HEK293 (cell line): ENCODE measurements at regions not wholly inside any gene's neighbourhood (a gene's known extent, or its start where the extent isn't known, plus 50 kb on each side); places are given as distances from the start of the nearest gene placed in this dataset.

Source experiments
- CTCF ChIA-PET: fragments of 350-600 bp; formaldehyde crosslinking; extraction: SDS; loops from one replicate; lab custom pipeline; 2021; ENCODE audit warnings: antibody characterized with exemption; lab: Yijun Ruan, JAX
- POLR2A ChIA-PET: fragments of 300-600 bp; formaldehyde crosslinking; extraction: SDS; loops from one replicate; lab custom pipeline; 2020; ENCODE audit warnings: antibody characterized with exemption, inconsistent platforms; lab: Yijun Ruan, JAX
- H3K27ac ChIP-seq: fragments of 200-500 bp; sonication (Bioruptor generic); 2 replicates; pipeline ENCODE4 v1.5.1; 2014; ENCODE audit warnings: low read depth, low read length, control low read depth, inconsistent platforms; ENCODE audit errors: extremely low read depth
- H3K36me3 ChIP-seq, 2 experiments: fragments of 200-500 bp in 1 of 2; sonication (Bioruptor generic) in 1 of 2; 1 replicate in 1 of 2; 2 replicates in 1 of 2; pipeline ENCODE4 v1.5.1; 2014 to 2017; ENCODE audit warnings: inconsistent platforms in 2 of 2, low read length in 2 of 2; ENCODE audit not compliant: control insufficient read depth in 2 of 2, insufficient read depth in 1 of 2
- H3K4me1 ChIP-seq: fragments of 200-500 bp; sonication (Bioruptor generic); 2 replicates; pipeline ENCODE4 v1.5.1; 2014; ENCODE audit warnings: mild to moderate bottlenecking, low read length, inconsistent platforms; ENCODE audit not compliant: control insufficient read depth, insufficient read depth
- H3K4me3 ChIP-seq: 2 replicates; pipeline ENCODE4 v1.5.1; 2011; ENCODE audit warnings: low read depth, mild to moderate bottlenecking, control low read depth, low read length, moderate library complexity
- H3K9me3 ChIP-seq: fragments of 200-500 bp; sonication (Bioruptor generic); 2 replicates; pipeline ENCODE4 v1.5.1; 2014; ENCODE audit warnings: low read depth, low read length, inconsistent platforms; ENCODE audit not compliant: control insufficient read depth, insufficient read depth
- BCL11B ChIP-seq: fragments of 450-650 bp; formaldehyde crosslinking; IDR thresholded peaks from 2 replicates; pipeline ENCODE4 v1.5.1; 2016; ENCODE audit warnings: low read depth, missing biosample characterization, missing genetic modification characterization
- GLIS1 ChIP-seq: fragments of 450-650 bp; formaldehyde crosslinking; IDR thresholded peaks from 2 replicates; pipeline ENCODE4 v1.5.1; 2016; ENCODE audit warnings: missing biosample characterization, missing genetic modification characterization
- HOXC10 ChIP-seq: sonication (generic); formaldehyde crosslinking; IDR thresholded peaks from 2 replicates; pipeline ENCODE4 v1.8.1; 2023; ENCODE audit warnings: mild to moderate bottlenecking, missing genetic modification reagents
- KLF8 ChIP-seq: fragments of 450-650 bp; formaldehyde crosslinking; IDR thresholded peaks from 2 replicates; pipeline ENCODE4 v1.5.1; 2016; ENCODE audit warnings: missing biosample characterization, missing genetic modification characterization
- KLF9 ChIP-seq: fragments of 450-650 bp; formaldehyde crosslinking; IDR thresholded peaks from 2 replicates; pipeline ENCODE4 v1.5.1; 2016; ENCODE audit warnings: missing biosample characterization, missing genetic modification characterization, low read depth
- REPIN1 ChIP-seq: fragments of 450-650 bp; formaldehyde crosslinking; IDR thresholded peaks from 2 replicates; pipeline ENCODE4 v1.5.1; 2017; ENCODE audit warnings: missing biosample characterization, missing genetic modification characterization, low read depth
- SALL2 ChIP-seq: fragments of 450-650 bp; formaldehyde crosslinking; IDR thresholded peaks from 2 replicates; pipeline ENCODE4 v1.5.0; 2017; ENCODE audit warnings: missing biosample characterization, mild to moderate bottlenecking, missing genetic modification characterization, borderline replicate concordance
- TCF7L2 ChIP-seq: IDR thresholded peaks from 2 replicates; pipeline ENCODE4 v1.6.1; 2011; ENCODE audit warnings: low read depth, mild to moderate bottlenecking, inconsistent platforms, low read length, moderate library complexity, borderline replicate concordance
- ZNF140 ChIP-seq: fragments of 450-650 bp; formaldehyde crosslinking; IDR thresholded peaks from 2 replicates; pipeline ENCODE4 v1.5.1; 2016; ENCODE audit warnings: missing biosample characterization, missing genetic modification characterization
- ZNF157 ChIP-seq: fragments of 450-650 bp; formaldehyde crosslinking; IDR thresholded peaks from 2 replicates; pipeline ENCODE4 v1.5.1; 2016; ENCODE audit warnings: missing biosample characterization, missing genetic modification characterization
- ZNF2 ChIP-seq: fragments of 450-650 bp; formaldehyde crosslinking; IDR thresholded peaks from 2 replicates; pipeline ENCODE4 v1.5.1; 2016; ENCODE audit warnings: missing biosample characterization, missing genetic modification characterization
- ZNF221 ChIP-seq: fragments of 450-650 bp; formaldehyde crosslinking; IDR thresholded peaks from 2 replicates; pipeline ENCODE4 v1.5.1; 2017; ENCODE audit warnings: missing biosample characterization, missing genetic modification characterization, borderline replicate concordance
- ZNF223 ChIP-seq: fragments of 450-650 bp; formaldehyde crosslinking; IDR thresholded peaks from 2 replicates; pipeline ENCODE4 v1.5.1; 2016; ENCODE audit warnings: missing biosample characterization, missing genetic modification characterization
- ZNF274 ChIP-seq, 2 experiments: fragments of 200-500 bp in 1 of 2; fragments of 450-650 bp in 1 of 2; sonication (Bioruptor generic) in 1 of 2; formaldehyde crosslinking in 1 of 2; IDR thresholded peaks; 2 replicates each; pipeline versions ENCODE4 v1.5.1 to v1.6.1; 2014 to 2016; ENCODE audit warnings: borderline replicate concordance in 1 of 2, inconsistent platforms in 1 of 2, low read length in 1 of 2, missing biosample characterization in 1 of 2, missing genetic modification characterization in 1 of 2
- ZNF292 ChIP-seq: fragments of 450-650 bp; formaldehyde crosslinking; IDR thresholded peaks from 2 replicates; pipeline ENCODE4 v1.5.1; 2016; ENCODE audit warnings: low read depth, missing biosample characterization, missing genetic modification characterization, borderline replicate concordance
- ZNF324 ChIP-seq: fragments of 450-650 bp; formaldehyde crosslinking; IDR thresholded peaks from 2 replicates; pipeline ENCODE4 v1.5.1; 2016; ENCODE audit warnings: missing biosample characterization, missing genetic modification characterization
- ZNF391 ChIP-seq: fragments of 450-650 bp; formaldehyde crosslinking; IDR thresholded peaks from 2 replicates; pipeline ENCODE4 v1.5.1; 2016; ENCODE audit warnings: low read depth, missing biosample characterization, missing genetic modification characterization, borderline replicate concordance
- ZNF394 ChIP-seq: fragments of 450-650 bp; formaldehyde crosslinking; IDR thresholded peaks from 2 replicates; pipeline ENCODE4 v1.5.1; 2016; ENCODE audit warnings: missing biosample characterization, missing genetic modification characterization, mild to moderate bottlenecking, moderate library complexity, borderline replicate concordance
- ZNF501 ChIP-seq: fragments of 450-650 bp; formaldehyde crosslinking; IDR thresholded peaks from 2 replicates; pipeline ENCODE4 v1.5.1; 2016; ENCODE audit warnings: missing biosample characterization, missing genetic modification characterization
- ZNF510 ChIP-seq: fragments of 450-650 bp; formaldehyde crosslinking; IDR thresholded peaks from 2 replicates; pipeline ENCODE4 v1.5.1; 2018; ENCODE audit warnings: mild to moderate bottlenecking, missing genetic modification characterization, missing biosample characterization; ENCODE audit not compliant: insufficient replicate concordance
- ZNF645 ChIP-seq: fragments of 450-650 bp; formaldehyde crosslinking; IDR thresholded peaks from 2 replicates; pipeline ENCODE4; 2016; ENCODE audit warnings: missing biosample characterization, missing genetic modification characterization
- ZNF692 ChIP-seq: fragments of 450-650 bp; formaldehyde crosslinking; IDR thresholded peaks from 2 replicates; pipeline ENCODE4 v1.5.1; 2016; ENCODE audit warnings: missing biosample characterization, missing genetic modification characterization
- TF ChIP-seq, protein P1 (sequence below): fragments of 450-650 bp; formaldehyde crosslinking; IDR thresholded peaks from 2 replicates; pipeline ENCODE4 v1.5.1; 2017; ENCODE audit warnings: missing biosample characterization, missing genetic modification characterization
- TF ChIP-seq, protein P2 (sequence below): fragments of 450-650 bp; formaldehyde crosslinking; IDR thresholded peaks from 2 replicates; pipeline ENCODE4 v1.5.1; 2017; ENCODE audit warnings: missing biosample characterization, missing genetic modification characterization
- TF ChIP-seq, protein P3 (sequence below): fragments of 450-650 bp; formaldehyde crosslinking; IDR thresholded peaks from 2 replicates; pipeline ENCODE4 v1.5.1; 2017; ENCODE audit warnings: missing biosample characterization, missing genetic modification characterization

GRCh38 chr5:63022403-63022802, 443.8 kb downstream of the LRRC70 start:
- POLR2A ChIA-PET = no interaction called here
- Histone ChIP-seq H3K4me3 (no peak overlapping the region), H3K36me3 (no peaks in the 10 kb centered on the region), H3K9me3 (no peaks in the 10 kb centered on the region), H3K4me1 (no peaks in the 10 kb centered on the region), H3K27ac (no peak overlapping the region)
- TF ChIP-seq ZNF510 (tag by site-specific recombination) (no peak), KLF8 (tag by site-specific recombination) (no peak), ZNF274 (IDR thresholded peaks at IDR 0.05; ENCODE audit: low read length) (no peak), ZNF274 (tag by site-specific recombination; IDR thresholded peaks at IDR 0.05; ENCODE audit: borderline replicate concordance) (no peak), GLIS1 (tag by site-specific recombination) (no peak), ZNF223 (tag by site-specific recombination) (no peak)
- TF ChIP-seq, protein P1, sequence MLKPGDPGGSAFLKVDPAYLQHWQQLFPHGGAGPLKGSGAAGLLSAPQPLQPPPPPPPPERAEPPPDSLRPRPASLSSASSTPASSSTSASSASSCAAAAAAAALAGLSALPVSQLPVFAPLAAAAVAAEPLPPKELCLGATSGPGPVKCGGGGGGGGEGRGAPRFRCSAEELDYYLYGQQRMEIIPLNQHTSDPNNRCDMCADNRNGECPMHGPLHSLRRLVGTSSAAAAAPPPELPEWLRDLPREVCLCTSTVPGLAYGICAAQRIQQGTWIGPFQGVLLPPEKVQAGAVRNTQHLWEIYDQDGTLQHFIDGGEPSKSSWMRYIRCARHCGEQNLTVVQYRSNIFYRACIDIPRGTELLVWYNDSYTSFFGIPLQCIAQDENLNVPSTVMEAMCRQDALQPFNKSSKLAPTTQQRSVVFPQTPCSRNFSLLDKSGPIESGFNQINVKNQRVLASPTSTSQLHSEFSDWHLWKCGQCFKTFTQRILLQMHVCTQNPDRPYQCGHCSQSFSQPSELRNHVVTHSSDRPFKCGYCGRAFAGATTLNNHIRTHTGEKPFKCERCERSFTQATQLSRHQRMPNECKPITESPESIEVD (tag by site-specific recombination) = no peak
- CTCF ChIA-PET = interaction anchor here (0.6 kb wide), 1 partner anchor 941 kb away, joined by 3 read pairs; no protein-coding TSS in a partner anchor

- Histone ChIP-seq H3K4me1 (no peaks in the 10 kb centered on the region), H3K9me3 (no peaks in the 10 kb centered on the region), H3K27ac (no peak overlapping the region), H3K36me3 (no peaks in the 10 kb centered on the region), H3K4me3 (no peak overlapping the region)
- no peak for TF ChIP-seq ZNF692 (tag by site-specific recombination)
- no peak for TF ChIP-seq ZNF645 (tag by site-specific recombination)
- no peak for TF ChIP-seq BCL11B (tag by site-specific recombination)
- no peak for TF ChIP-seq HOXC10 (CRISPR knock-in tag)
- TF ChIP-seq TCF7L2 = no peak
- TF ChIP-seq ZNF292 (tag by site-specific recombination) = no peak
- no peak for TF ChIP-seq ZNF140
- TF ChIP-seq ZNF221 (tag by site-specific recombination) = no peak
- TF ChIP-seq ZNF501 (tag by site-specific recombination) = no peak
- TF ChIP-seq ZNF394 = no peak
- TF ChIP-seq REPIN1 (tag by site-specific recombination) = no peak
- no peak for TF ChIP-seq SALL2 (tag by site-specific recombination)
- TF ChIP-seq ZNF324 (tag by site-specific recombination) = no peak
- no peak for TF ChIP-seq ZNF2 (tag by site-specific recombination)
- TF ChIP-seq KLF9 = no peak
- TF ChIP-seq ZNF274 (IDR thresholded peaks at IDR 0.05; ENCODE audit: low read length) = no peak
- TF ChIP-seq ZNF274 (tag by site-specific recombination; IDR thresholded peaks at IDR 0.05; ENCODE audit: borderline replicate concordance) = no peak
- TF ChIP-seq, protein P2, sequence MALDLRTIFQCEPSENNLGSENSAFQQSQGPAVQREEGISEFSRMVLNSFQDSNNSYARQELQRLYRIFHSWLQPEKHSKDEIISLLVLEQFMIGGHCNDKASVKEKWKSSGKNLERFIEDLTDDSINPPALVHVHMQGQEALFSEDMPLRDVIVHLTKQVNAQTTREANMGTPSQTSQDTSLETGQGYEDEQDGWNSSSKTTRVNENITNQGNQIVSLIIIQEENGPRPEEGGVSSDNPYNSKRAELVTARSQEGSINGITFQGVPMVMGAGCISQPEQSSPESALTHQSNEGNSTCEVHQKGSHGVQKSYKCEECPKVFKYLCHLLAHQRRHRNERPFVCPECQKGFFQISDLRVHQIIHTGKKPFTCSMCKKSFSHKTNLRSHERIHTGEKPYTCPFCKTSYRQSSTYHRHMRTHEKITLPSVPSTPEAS (tag by site-specific recombination) = no peak
- TF ChIP-seq ZNF391 (tag by site-specific recombination) = no peak
- TF ChIP-seq, protein P3, sequence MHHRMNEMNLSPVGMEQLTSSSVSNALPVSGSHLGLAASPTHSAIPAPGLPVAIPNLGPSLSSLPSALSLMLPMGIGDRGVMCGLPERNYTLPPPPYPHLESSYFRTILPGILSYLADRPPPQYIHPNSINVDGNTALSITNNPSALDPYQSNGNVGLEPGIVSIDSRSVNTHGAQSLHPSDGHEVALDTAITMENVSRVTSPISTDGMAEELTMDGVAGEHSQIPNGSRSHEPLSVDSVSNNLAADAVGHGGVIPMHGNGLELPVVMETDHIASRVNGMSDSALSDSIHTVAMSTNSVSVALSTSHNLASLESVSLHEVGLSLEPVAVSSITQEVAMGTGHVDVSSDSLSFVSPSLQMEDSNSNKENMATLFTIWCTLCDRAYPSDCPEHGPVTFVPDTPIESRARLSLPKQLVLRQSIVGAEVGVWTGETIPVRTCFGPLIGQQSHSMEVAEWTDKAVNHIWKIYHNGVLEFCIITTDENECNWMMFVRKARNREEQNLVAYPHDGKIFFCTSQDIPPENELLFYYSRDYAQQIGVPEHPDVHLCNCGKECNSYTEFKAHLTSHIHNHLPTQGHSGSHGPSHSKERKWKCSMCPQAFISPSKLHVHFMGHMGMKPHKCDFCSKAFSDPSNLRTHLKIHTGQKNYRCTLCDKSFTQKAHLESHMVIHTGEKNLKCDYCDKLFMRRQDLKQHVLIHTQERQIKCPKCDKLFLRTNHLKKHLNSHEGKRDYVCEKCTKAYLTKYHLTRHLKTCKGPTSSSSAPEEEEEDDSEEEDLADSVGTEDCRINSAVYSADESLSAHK (tag by site-specific recombination) = no peak
- no peak for TF ChIP-seq ZNF157 (tag by site-specific recombination)
- ChIA-PET POLR2A (no interaction called here), CTCF (no interaction called here)
Measured at GRCh38 chr5:63011158-63011557, 432.5 kb downstream of the LRRC70 start.
